HepG2 (cell line): ENCODE measurements at regions not wholly inside any gene's neighbourhood (a gene's known extent, or its start where the extent isn't known, plus 50 kb on each side); places are given as distances from the start of the nearest gene placed in this dataset.

ENCODE experiments used
- ATAC-seq: fragments of 200-7000 bp; cut with Tn5 transposase; 3 replicates; pipeline ENCODE4 v1.9.1; 2020; ENCODE audit warnings: mild to moderate bottlenecking, moderate library complexity
- BruUV-seq: library from RNA; stranded (reverse); fragments of 400-500 nt; replicated peaks from 2 replicates; lab custom pipeline; 2021; lab: Mats Ljungman, UMichigan
- CTCF ChIA-PET: fragments of 300-600 bp; formaldehyde crosslinking; extraction: SDS; loops from one replicate; lab custom pipeline; 2021; ENCODE audit warnings: low total read pairs, inconsistent platforms, low intra/inter-chr PET ratio; lab: Yijun Ruan, JAX
- POLR2A ChIA-PET: fragments of 350-600 bp; sonication (Branson Sonifier 250); formaldehyde crosslinking; loops from one replicate; lab custom pipeline; 2020; ENCODE audit warnings: antibody characterized with exemption, inconsistent platforms; lab: Yijun Ruan, JAX
- DNase-seq: peaks from one replicate; pipeline ENCODE4 v3.0.0-alpha.2; 2015; ENCODE audit warnings: low spot score
- FAIRE-seq: peaks from 3 replicates; lab custom pipeline; 2011; peaks lifted over from hg19 to GRCh38; lab: Jason Lieb, UNC
- H2AFZ ChIP-seq: one replicate; pipeline ENCODE4 v1.6.1; 2011; ENCODE audit warnings: low read length, inconsistent platforms
- H3K27ac ChIP-seq: fragments of 300-600 bp; 3 replicates; pipeline ENCODE4 v1.8.0; 2011; ENCODE audit warnings: mixed run types, mild to moderate bottlenecking, mixed read lengths, low read length, inconsistent platforms; ENCODE audit not compliant: insufficient read depth; ENCODE audit errors: extremely low read length
- H3K27me3 ChIP-seq, 2 experiments: fragments of 200-600 bp in 1 of 2; 2 replicates in 1 of 2; 3 replicates in 1 of 2; pipeline versions ENCODE4 v1.6.0 to v1.8.0; 2011; ENCODE audit warnings: low read length in 2 of 2, mild to moderate bottlenecking in 2 of 2, moderate library complexity in 2 of 2, inconsistent platforms in 1 of 2; ENCODE audit not compliant: insufficient read depth in 2 of 2, control insufficient read depth in 1 of 2
- H3K36me3 ChIP-seq, 2 experiments: fragments of 200-600 bp in 1 of 2; replicated peaks in 1 of 2; 2 replicates in 1 of 2; 3 replicates in 1 of 2; pipeline versions ENCODE4 v1.5.1 to v1.8.0; 2011; ENCODE audit warnings: low read length in 2 of 2, inconsistent platforms in 1 of 2; ENCODE audit not compliant: insufficient read depth in 2 of 2, control insufficient read depth in 1 of 2
- H3K4me1 ChIP-seq: 2 replicates; pipeline ENCODE4 v1.5.1; 2012; ENCODE audit warnings: low read length, inconsistent platforms; ENCODE audit not compliant: insufficient read depth
- H3K4me2 ChIP-seq: 2 replicates; pipeline ENCODE4 v1.6.0; 2011; ENCODE audit warnings: low read depth, low read length, inconsistent platforms
- H3K4me3 ChIP-seq, 3 experiments: fragments of 200-600 bp in 1 of 3; sonication (generic), shearing (Covaris generic) in 1 of 3; replicated peaks in 1 of 3; 2 replicates each; pipeline ENCODE4 v1.5.1; 2011 to 2016; ENCODE audit warnings: low read length in 3 of 3, inconsistent platforms in 2 of 3, low read depth in 2 of 3, mild to moderate bottlenecking in 2 of 3, control low read depth in 1 of 3, mixed read lengths in 1 of 3; ENCODE audit not compliant: insufficient read depth in 1 of 3
- H3K79me2 ChIP-seq: one replicate; pipeline ENCODE4 v1.6.1; 2011; ENCODE audit warnings: low read length, inconsistent platforms; ENCODE audit not compliant: insufficient read depth
- H3K9ac ChIP-seq: 2 replicates; pipeline ENCODE4 v1.6.0; 2011; ENCODE audit warnings: mild to moderate bottlenecking, low read depth, low read length, inconsistent platforms; ENCODE audit not compliant: insufficient read depth
- H3K9me3 ChIP-seq: 2 replicates; pipeline ENCODE4 v1.5.1; 2012; ENCODE audit warnings: mild to moderate bottlenecking, low read length
- H4K20me1 ChIP-seq: 2 replicates; pipeline ENCODE4 v1.6.0; 2011; ENCODE audit warnings: inconsistent platforms, mild to moderate bottlenecking, low read length, moderate library complexity; ENCODE audit not compliant: insufficient read depth
- BHLHE40 ChIP-seq: IDR thresholded peaks from 2 replicates; pipeline ENCODE4 v1.6.1; 2011; ENCODE audit warnings: low read length, improper control_type of control experiment
- BRCA1 ChIP-seq: sonication (generic); formaldehyde crosslinking; IDR thresholded peaks from 2 replicates; pipeline ENCODE4 v1.4.0; 2020; ENCODE audit warnings: missing genetic modification reagents
- NCOR1 ChIP-seq: fragments of 200-600 bp; sonication (generic); IDR thresholded peaks from 2 replicates; pipeline ENCODE4 v1.7.0; 2017; ENCODE audit warnings: antibody characterized with exemption, low read length, borderline replicate concordance
- YY1 ChIP-seq: IDR thresholded peaks from 2 replicates; pipeline ENCODE4 v1.6.1; 2011; ENCODE audit warnings: low read length, low read depth, moderate library complexity, mild to moderate bottlenecking; ENCODE audit not compliant: insufficient read depth, insufficient replicate concordance
- ZFP36 ChIP-seq: fragments of 150-350 bp; IDR thresholded peaks from 2 replicates; pipeline ENCODE4 v1.6.1; 2018; ENCODE audit warnings: borderline replicate concordance, low read length, low read depth; ENCODE audit not compliant: partially characterized antibody
- ZFY ChIP-seq: sonication (generic); formaldehyde crosslinking; IDR thresholded peaks from 2 replicates; pipeline ENCODE4 v1.4.0; 2020; ENCODE audit warnings: missing genetic modification reagents
- ZNF232 ChIP-seq: sonication (generic); formaldehyde crosslinking; IDR thresholded peaks from 2 replicates; pipeline ENCODE4 v1.4.0; 2020; ENCODE audit warnings: missing genetic modification reagents, borderline replicate concordance
- ZNF260 ChIP-seq: sonication (generic); formaldehyde crosslinking; IDR thresholded peaks from 2 replicates; pipeline ENCODE4 v1.4.0; 2020; ENCODE audit warnings: missing genetic modification reagents, low read depth, mild to moderate bottlenecking, borderline replicate concordance
- ZNF296 ChIP-seq: sonication (generic); formaldehyde crosslinking; conservative IDR thresholded peaks from 2 replicates; pipeline ENCODE4 v1.5.0; 2020; ENCODE audit warnings: mild to moderate bottlenecking, missing genetic modification reagents
- ZNF34 ChIP-seq: sonication (generic); formaldehyde crosslinking; IDR thresholded peaks from 2 replicates; pipeline ENCODE4 v1.4.0; 2020; ENCODE audit warnings: mild to moderate bottlenecking, missing genetic modification reagents, borderline replicate concordance
- ZNF619 ChIP-seq: sonication (generic); formaldehyde crosslinking; IDR thresholded peaks from 2 replicates; pipeline ENCODE4 v1.4.0; 2020; ENCODE audit warnings: mild to moderate bottlenecking, missing genetic modification reagents
- WGBS: methylation state at CpG from one replicate; pipeline ENCODE4 v1.1.6; 2017; ENCODE audit warnings: low lambda C conversion rate; 5-methylcytosine and 5-hydroxymethylcytosine counted together
- in situ Hi-C: cut with HindIII; loops from 2 replicates; pipeline ENCODE4 v1.10.0; 2017; ENCODE audit warnings: low pct_unique_long_range_greater_than_20kb; ENCODE audit not compliant: extremely low pct_ligation_motif_present
- intact Hi-C: fragments of 100-400 bp; cut with micrococcal nuclease; formaldehyde crosslinking; loops from one replicate; pipeline ENCODE4 v1.10.0; 2022; ENCODE audit not compliant: unreplicated experiment
- TF ChIP-seq, protein P1 (sequence below): IDR thresholded peaks from 2 replicates; pipeline ENCODE4 v1.6.1; 2018; ENCODE audit warnings: missing genetic modification reagents
- TF ChIP-seq, protein P2 (sequence below): sonication (generic); formaldehyde crosslinking; IDR thresholded peaks from 2 replicates; pipeline ENCODE4 v1.8.0; 2022; ENCODE audit warnings: missing genetic modification reagents, mild to moderate bottlenecking, moderate library complexity, borderline replicate concordance

DNA sequence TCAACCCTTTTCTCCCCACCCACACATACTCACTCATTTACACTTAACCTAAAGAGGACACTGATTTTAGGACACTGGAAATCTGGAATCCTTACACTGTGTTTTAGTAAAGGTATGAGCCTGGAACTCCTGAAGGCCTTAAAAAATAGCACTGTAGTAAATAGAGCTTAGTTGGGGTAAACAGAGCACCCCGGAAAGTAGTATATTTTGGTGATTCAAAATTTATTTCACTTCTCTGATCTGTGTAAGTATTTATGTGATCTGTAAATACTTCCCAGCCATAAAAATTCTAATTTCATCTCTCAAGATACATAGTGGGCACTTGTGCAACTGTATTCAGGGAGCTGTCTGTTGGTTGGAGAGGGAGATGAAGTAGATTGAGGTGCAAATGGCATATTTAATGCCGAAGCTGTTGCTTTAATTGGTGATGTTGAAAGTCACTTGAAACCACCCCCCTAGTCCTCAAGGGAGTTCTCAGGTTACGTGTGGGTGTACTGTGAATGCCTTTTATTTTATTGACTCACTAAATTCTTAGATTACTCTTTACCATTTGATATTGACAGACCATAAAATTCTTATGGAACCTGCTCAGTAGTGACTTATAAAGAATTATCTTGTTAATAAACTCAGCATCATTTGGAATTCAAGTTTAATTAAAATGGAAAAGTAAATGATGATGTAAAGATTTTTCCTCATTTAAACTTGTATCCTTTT is 154.9 kb downstream of the SOX4 start:
- ChIA-PET POLR2A (no interaction called here), CTCF (no interaction called here)
- WGBS, result 11% methylated on average over 3 of the region's 3 CpGs
- DNase-seq, result no peak
- Histone ChIP-seq H4K20me1 (no peaks in the 10 kb centered on the region), H3K4me1 (0 out of 2 replicates have a peak, but pooled peaks cover 1% of the 10 kb centered on the region), H3K4me3 (no peak overlapping the region), H3K27ac (no peak overlapping the region), H3K9me3 (no peaks in the 10 kb centered on the region), H3K36me3 (no peaks in the 10 kb centered on the region), H3K4me2 (no peak overlapping the region), H2AFZ (no peak overlapping the region), H3K27me3 (no peaks in the 10 kb centered on the region), H3K9ac (no peak overlapping the region), H3K79me2 (no peaks in the 10 kb centered on the region)
- FAIRE-seq, result no peak
- no peak for ATAC-seq
- BruUV-seq, result no TSS peak
- intact Hi-C loops, result no loop called here
- in situ Hi-C loops, result no loop called here
- no peak for TF ChIP-seq BHLHE40
- TF ChIP-seq BRCA1 (CRISPR knock-in tag), result no peak
- TF ChIP-seq ZFP36, result no peak
- TF ChIP-seq ZNF232 (CRISPR knock-in tag), result no peak
- no peak for TF ChIP-seq ZFY (CRISPR knock-in tag)
- TF ChIP-seq YY1, result no peak
- TF ChIP-seq, protein P1, sequence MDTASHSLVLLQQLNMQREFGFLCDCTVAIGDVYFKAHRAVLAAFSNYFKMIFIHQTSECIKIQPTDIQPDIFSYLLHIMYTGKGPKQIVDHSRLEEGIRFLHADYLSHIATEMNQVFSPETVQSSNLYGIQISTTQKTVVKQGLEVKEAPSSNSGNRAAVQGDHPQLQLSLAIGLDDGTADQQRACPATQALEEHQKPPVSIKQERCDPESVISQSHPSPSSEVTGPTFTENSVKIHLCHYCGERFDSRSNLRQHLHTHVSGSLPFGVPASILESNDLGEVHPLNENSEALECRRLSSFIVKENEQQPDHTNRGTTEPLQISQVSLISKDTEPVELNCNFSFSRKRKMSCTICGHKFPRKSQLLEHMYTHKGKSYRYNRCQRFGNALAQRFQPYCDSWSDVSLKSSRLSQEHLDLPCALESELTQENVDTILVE (CRISPR knock-in tag), result no peak
- no peak for TF ChIP-seq ZNF296
- TF ChIP-seq ZNF619 (CRISPR knock-in tag), result no peak
- TF ChIP-seq NCOR1, result no peak
- no peak for TF ChIP-seq ZNF34
- TF ChIP-seq ZNF260 (CRISPR knock-in tag), result no peak
- TF ChIP-seq, protein P2, sequence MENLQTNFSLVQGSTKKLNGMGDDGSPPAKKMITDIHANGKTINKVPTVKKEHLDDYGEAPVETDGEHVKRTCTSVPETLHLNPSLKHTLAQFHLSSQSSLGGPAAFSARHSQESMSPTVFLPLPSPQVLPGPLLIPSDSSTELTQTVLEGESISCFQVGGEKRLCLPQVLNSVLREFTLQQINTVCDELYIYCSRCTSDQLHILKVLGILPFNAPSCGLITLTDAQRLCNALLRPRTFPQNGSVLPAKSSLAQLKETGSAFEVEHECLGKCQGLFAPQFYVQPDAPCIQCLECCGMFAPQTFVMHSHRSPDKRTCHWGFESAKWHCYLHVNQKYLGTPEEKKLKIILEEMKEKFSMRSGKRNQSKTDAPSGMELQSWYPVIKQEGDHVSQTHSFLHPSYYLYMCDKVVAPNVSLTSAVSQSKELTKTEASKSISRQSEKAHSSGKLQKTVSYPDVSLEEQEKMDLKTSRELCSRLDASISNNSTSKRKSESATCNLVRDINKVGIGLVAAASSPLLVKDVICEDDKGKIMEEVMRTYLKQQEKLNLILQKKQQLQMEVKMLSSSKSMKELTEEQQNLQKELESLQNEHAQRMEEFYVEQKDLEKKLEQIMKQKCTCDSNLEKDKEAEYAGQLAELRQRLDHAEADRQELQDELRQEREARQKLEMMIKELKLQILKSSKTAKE (CRISPR knock-in tag), result no peak
